ENCODE measurements at regions not wholly inside any gene's neighbourhood (a gene's known extent, or its start where the extent isn't known, plus 50 kb on each side); places are given as distances from the start of the nearest gene placed in this dataset.

DNA sequence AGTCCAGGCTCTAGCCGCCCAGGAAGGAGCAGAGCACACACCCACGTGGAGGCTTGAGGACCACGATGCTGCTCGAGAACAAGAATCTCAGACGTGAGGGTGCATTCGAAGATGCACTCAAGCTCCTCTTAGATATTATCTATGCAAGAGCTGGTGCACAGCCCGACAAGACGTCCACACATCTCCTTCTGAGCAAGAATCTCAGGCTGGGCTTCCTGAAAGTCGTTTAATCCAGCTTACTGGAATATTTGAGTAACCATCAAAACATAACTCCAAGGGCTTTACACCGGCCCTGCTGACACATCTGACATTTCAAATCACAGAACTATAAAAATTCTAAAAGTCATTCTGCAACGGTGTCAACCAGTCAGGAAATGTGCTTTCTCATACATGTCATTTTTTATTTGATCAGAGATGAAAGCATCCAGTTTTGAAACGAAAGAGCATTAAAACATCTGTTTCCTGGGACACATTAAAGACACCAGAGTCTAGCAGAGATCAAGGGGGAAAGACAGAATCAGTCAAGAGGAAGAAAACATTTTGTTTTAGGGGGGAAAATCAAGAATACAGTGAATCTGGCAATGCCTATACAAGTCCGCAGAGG, 177.7 kb upstream of the IRS2 start:
- no peak for DNase-seq (ENCODE audit: low spot score)
- Histone ChIP-seq H3K4me1 (ENCODE audit: control insufficient read depth in 4 of 4, insufficient read depth in 4 of 4, low read length in 3 of 4) (no peaks in the 10 kb centered on the region), H3K27me3 (ENCODE audit: control insufficient read depth in 4 of 4, insufficient read depth in 4 of 4, low read length in 3 of 4) (no peaks in the 10 kb centered on the region), H3K9me3 (ENCODE audit: control insufficient read depth in 4 of 4, low read length in 3 of 4) (peaks cover 0 to 1% (median 0%) of the 10 kb centered on the region in 4 donors), H3K4me3 (ENCODE audit: low read depth in 1 of 3, low read length in 3 of 3) (no peak overlapping the region), H3K36me3 (ENCODE audit: control insufficient read depth in 4 of 4, insufficient read depth in 3 of 4, low read depth in 1 of 4, low read length in 3 of 4) (no peaks in the 10 kb centered on the region), H3K27ac (ENCODE audit: low read depth in 1 of 2, low read length in 2 of 2) (no peak overlapping the region), H3K9ac (ENCODE audit: low read depth in 1 of 2, low read length in 2 of 2) (no peak overlapping the region)
- 76% methylated on average over 13 of the region's 13 CpGs for WGBS
- TF ChIP-seq HNF4A (conservative IDR thresholded peaks at IDR 0.05) (no peak), RXRA (IDR thresholded peaks at IDR 0.05) (no peak), TAF1 (conservative IDR thresholded peaks at IDR 0.05) (no peak)
- TF ChIP-seq, protein P1, sequence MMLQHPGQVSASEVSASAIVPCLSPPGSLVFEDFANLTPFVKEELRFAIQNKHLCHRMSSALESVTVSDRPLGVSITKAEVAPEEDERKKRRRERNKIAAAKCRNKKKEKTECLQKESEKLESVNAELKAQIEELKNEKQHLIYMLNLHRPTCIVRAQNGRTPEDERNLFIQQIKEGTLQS (IDR thresholded peaks at IDR 0.05) = no peak

DNA sequence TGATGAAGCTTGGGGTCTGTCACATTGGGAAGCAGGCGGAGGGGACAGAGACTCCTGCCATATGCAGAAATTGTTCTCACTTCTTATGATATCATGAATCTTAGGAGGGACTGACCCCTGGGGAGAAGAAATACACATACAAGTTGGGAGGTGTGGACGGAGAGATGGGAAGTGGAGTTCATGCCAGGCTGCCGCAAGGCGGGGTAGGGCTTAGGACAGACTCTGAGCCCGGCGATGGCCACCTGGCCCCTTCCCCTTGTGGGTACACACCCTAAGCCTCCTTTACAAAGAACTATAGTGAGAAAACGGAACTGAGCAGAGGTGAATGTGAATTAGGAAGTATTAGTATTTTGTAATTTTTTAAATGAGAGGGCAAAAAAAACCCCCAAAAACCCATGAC, 177.0 kb upstream of the IRS2 start:
- H3K4me3 ChIP-seq (ENCODE audit: low read depth in 1 of 3, low read length in 3 of 3) = no peak overlapping the region
- DNase-seq (ENCODE audit: low spot score) = no peak
- no peak overlapping the region for H3K9ac ChIP-seq (ENCODE audit: low read depth in 1 of 2, low read length in 2 of 2)
- H3K9me3 ChIP-seq (ENCODE audit: control insufficient read depth in 4 of 4, low read length in 3 of 4) = peaks cover 0 to 2% (median 0%) of the 10 kb centered on the region in 4 donors
- H3K27me3 ChIP-seq (ENCODE audit: control insufficient read depth in 4 of 4, insufficient read depth in 4 of 4, low read length in 3 of 4) = no peaks in the 10 kb centered on the region
- TF ChIP-seq HNF4G (IDR thresholded peaks at IDR 0.05) (no peak), EGR1 (IDR thresholded peaks at IDR 0.05; ENCODE audit: low read depth in 2 of 2) (no peak), GABPA (IDR thresholded peaks at IDR 0.05 in 1 of 2, conservative IDR thresholded peaks at IDR 0.05 in 1 of 2) (no peak), NR2F2 (IDR thresholded peaks at IDR 0.05) (no peak), YY1 (IDR thresholded peaks at IDR 0.05) (no peak), FOXA1 (IDR thresholded peaks at IDR 0.05) (no peak), FOXA2 (IDR thresholded peaks at IDR 0.05) (no peak), RXRA (IDR thresholded peaks at IDR 0.05) (no peak)
- TF ChIP-seq, protein P2, sequence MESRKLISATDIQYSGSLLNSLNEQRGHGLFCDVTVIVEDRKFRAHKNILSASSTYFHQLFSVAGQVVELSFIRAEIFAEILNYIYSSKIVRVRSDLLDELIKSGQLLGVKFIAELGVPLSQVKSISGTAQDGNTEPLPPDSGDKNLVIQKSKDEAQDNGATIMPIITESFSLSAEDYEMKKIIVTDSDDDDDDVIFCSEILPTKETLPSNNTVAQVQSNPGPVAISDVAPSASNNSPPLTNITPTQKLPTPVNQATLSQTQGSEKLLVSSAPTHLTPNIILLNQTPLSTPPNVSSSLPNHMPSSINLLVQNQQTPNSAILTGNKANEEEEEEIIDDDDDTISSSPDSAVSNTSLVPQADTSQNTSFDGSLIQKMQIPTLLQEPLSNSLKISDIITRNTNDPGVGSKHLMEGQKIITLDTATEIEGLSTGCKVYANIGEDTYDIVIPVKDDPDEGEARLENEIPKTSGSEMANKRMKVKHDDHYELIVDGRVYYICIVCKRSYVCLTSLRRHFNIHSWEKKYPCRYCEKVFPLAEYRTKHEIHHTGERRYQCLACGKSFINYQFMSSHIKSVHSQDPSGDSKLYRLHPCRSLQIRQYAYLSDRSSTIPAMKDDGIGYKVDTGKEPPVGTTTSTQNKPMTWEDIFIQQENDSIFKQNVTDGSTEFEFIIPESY (IDR thresholded peaks at IDR 0.05) = no peak
- TF ChIP-seq, protein P3, sequence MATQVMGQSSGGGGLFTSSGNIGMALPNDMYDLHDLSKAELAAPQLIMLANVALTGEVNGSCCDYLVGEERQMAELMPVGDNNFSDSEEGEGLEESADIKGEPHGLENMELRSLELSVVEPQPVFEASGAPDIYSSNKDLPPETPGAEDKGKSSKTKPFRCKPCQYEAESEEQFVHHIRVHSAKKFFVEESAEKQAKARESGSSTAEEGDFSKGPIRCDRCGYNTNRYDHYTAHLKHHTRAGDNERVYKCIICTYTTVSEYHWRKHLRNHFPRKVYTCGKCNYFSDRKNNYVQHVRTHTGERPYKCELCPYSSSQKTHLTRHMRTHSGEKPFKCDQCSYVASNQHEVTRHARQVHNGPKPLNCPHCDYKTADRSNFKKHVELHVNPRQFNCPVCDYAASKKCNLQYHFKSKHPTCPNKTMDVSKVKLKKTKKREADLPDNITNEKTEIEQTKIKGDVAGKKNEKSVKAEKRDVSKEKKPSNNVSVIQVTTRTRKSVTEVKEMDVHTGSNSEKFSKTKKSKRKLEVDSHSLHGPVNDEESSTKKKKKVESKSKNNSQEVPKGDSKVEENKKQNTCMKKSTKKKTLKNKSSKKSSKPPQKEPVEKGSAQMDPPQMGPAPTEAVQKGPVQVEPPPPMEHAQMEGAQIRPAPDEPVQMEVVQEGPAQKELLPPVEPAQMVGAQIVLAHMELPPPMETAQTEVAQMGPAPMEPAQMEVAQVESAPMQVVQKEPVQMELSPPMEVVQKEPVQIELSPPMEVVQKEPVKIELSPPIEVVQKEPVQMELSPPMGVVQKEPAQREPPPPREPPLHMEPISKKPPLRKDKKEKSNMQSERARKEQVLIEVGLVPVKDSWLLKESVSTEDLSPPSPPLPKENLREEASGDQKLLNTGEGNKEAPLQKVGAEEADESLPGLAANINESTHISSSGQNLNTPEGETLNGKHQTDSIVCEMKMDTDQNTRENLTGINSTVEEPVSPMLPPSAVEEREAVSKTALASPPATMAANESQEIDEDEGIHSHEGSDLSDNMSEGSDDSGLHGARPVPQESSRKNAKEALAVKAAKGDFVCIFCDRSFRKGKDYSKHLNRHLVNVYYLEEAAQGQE (IDR thresholded peaks at IDR 0.05) = no peak
- H3K27ac ChIP-seq (ENCODE audit: low read depth in 1 of 2, low read length in 2 of 2) = no peak overlapping the region
- WGBS = 87% methylated on average over 7 of the region's 7 CpGs
- H3K4me1 ChIP-seq (ENCODE audit: control insufficient read depth in 4 of 4, insufficient read depth in 4 of 4, low read length in 3 of 4) = no peaks in the 10 kb centered on the region
- H3K36me3 ChIP-seq (ENCODE audit: control insufficient read depth in 4 of 4, insufficient read depth in 3 of 4, low read depth in 1 of 4, low read length in 3 of 4) = no peaks in the 10 kb centered on the region

DNA sequence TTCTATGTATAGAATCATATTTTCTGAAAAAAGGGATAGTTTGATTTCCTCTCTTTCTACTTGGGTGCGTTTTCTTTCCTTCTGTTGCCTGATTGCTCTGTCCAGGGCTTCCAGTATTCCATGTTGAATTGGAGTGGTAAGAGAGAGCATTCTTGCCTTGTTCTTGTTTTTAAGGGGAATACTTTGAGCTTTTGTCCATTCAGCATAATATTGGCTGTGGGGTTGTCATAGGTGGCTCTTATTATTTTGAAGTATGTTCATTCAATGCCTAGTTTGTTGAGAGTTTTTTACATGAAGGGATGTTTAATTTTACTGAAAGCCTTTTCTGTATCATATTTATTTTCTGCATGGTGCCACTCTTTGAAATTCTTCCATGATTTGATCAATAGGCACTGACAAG, 173.5 kb upstream of the IRS2 start:
- Histone ChIP-seq H3K27ac (ENCODE audit: low read depth in 1 of 2, low read length in 2 of 2) (no peak overlapping the region), H3K9me3 (ENCODE audit: control insufficient read depth in 4 of 4, low read length in 3 of 4) (peaks cover 0 to 4% (median 2%) of the 10 kb centered on the region in 4 donors), H3K27me3 (ENCODE audit: control insufficient read depth in 4 of 4, insufficient read depth in 4 of 4, low read length in 3 of 4) (no peaks in the 10 kb centered on the region), H3K36me3 (ENCODE audit: control insufficient read depth in 4 of 4, insufficient read depth in 3 of 4, low read depth in 1 of 4, low read length in 3 of 4) (no peaks in the 10 kb centered on the region), H3K9ac (ENCODE audit: low read depth in 1 of 2, low read length in 2 of 2) (no peak overlapping the region), H3K4me1 (ENCODE audit: control insufficient read depth in 4 of 4, insufficient read depth in 4 of 4, low read length in 3 of 4) (no peaks in the 10 kb centered on the region), H3K4me3 (ENCODE audit: low read depth in 1 of 3, low read length in 3 of 3) (no peak overlapping the region)
- no peak for DNase-seq (ENCODE audit: low spot score)
- WGBS = 67% methylated on average over 1 of the region's 1 CpG
- TF ChIP-seq, protein P1 (IDR thresholded peaks at IDR 0.05) = no peak
- no peak for TF ChIP-seq TAF1 (conservative IDR thresholded peaks at IDR 0.05)
- TF ChIP-seq HNF4G (IDR thresholded peaks at IDR 0.05) = no peak
- TF ChIP-seq FOXA2 (IDR thresholded peaks at IDR 0.05) = no peak
- TF ChIP-seq SP1 (IDR thresholded peaks at IDR 0.05) = no peak
- TF ChIP-seq RAD21 (IDR thresholded peaks at IDR 0.05) = no peak
- TF ChIP-seq, protein P4, sequence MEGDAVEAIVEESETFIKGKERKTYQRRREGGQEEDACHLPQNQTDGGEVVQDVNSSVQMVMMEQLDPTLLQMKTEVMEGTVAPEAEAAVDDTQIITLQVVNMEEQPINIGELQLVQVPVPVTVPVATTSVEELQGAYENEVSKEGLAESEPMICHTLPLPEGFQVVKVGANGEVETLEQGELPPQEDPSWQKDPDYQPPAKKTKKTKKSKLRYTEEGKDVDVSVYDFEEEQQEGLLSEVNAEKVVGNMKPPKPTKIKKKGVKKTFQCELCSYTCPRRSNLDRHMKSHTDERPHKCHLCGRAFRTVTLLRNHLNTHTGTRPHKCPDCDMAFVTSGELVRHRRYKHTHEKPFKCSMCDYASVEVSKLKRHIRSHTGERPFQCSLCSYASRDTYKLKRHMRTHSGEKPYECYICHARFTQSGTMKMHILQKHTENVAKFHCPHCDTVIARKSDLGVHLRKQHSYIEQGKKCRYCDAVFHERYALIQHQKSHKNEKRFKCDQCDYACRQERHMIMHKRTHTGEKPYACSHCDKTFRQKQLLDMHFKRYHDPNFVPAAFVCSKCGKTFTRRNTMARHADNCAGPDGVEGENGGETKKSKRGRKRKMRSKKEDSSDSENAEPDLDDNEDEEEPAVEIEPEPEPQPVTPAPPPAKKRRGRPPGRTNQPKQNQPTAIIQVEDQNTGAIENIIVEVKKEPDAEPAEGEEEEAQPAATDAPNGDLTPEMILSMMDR (IDR thresholded peaks at IDR 0.05; ENCODE audit: low read depth, low read length, missing input control) = no peak
- TF ChIP-seq, protein P5, sequence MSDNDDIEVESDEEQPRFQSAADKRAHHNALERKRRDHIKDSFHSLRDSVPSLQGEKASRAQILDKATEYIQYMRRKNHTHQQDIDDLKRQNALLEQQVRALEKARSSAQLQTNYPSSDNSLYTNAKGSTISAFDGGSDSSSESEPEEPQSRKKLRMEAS (IDR thresholded peaks at IDR 0.05) = no peak
